Frontal cortex (tissue), 3 donors: ENCODE measurements at regions not wholly inside any gene's neighbourhood (a gene's known extent, or its start where the extent isn't known, plus 50 kb on each side); places are given as distances from the start of the nearest gene placed in this dataset.
"Not testable (repeated sequence)": the region's sequence is repeated elsewhere in the genome, so short reads cannot be mapped to it uniquely, and the experiment has no call there.

ENCODE experiments used
- DNase-seq, 2 donors: peaks; one replicate each; pipeline ENCODE4 v3.0.0; 2012; ENCODE audit warnings: low spot score in 2 of 2
- FAIRE-seq: peaks from 2 replicates; lab custom pipeline; 2012; peaks lifted over from hg19 to GRCh38; lab: Jason Lieb, UNC
- donor health status: control.
- donor health status: control.
- donor health status: control.

- DNase-seq (no peak), FAIRE-seq (no peak)
Observed at GRCh38 chr21:28727809-28728208, 264.9 kb downstream of the LTN1 start.

- DNase-seq (no peak), FAIRE-seq (no peak)
Observed at GRCh38 chr21:28725396-28725795, 267.3 kb downstream of the LTN1 start.

GRCh38 chr21:28723646-28724045, 269.0 kb downstream of the LTN1 start:
- DNase-seq (no peak), FAIRE-seq (no peak)

GRCh38 chr21:28719723-28720122, 273.0 kb downstream of the LTN1 start:
- DNase-seq (no peak), FAIRE-seq (no peak)

- FAIRE-seq (no peak), DNase-seq (no peak)
Observed at GRCh38 chr21:28714777-28715464, 277.8 kb downstream of the LTN1 start.

GRCh38 chr21:28712411-28712810, 280.3 kb downstream of the LTN1 start:
- FAIRE-seq (no peak), DNase-seq (no peak)

GRCh38 chr21:28705616-28706015, 287.1 kb downstream of the LTN1 start:
- DNase-seq: no peak
- FAIRE-seq: no peak

GRCh38 chr21:28704746-28705145, 287.9 kb downstream of the LTN1 start:
- DNase-seq (no peak), FAIRE-seq (no peak)

GRCh38 chr21:28703861-28704260, 288.8 kb downstream of the LTN1 start:
- FAIRE-seq: no peak
- no peak for DNase-seq

- FAIRE-seq: no peak
- no peak for DNase-seq
Observed at GRCh38 chr21:28699596-28700259, 292.9 kb downstream of the LTN1 start.

GRCh38 chr21:28699186-28699585, 293.5 kb downstream of the LTN1 start:
- FAIRE-seq (no peak), DNase-seq (no peak)

GRCh38 chr21:28696844-28697410, 295.8 kb downstream of the LTN1 start:
- DNase-seq (no peak), FAIRE-seq (no peak)

- no peak for DNase-seq
Observed at GRCh38 chr21:28693476-28693875, 299.2 kb downstream of the LTN1 start.

GRCh38 chr21:28690196-28690595, 302.5 kb downstream of the LTN1 start:
- no peak for FAIRE-seq
- no peak for DNase-seq

More at GRCh38 chr21:28693476-28693875, 299.2 kb downstream of the LTN1 start:
- FAIRE-seq: no peak

GRCh38 chr21:28688381-28688780, 304.3 kb downstream of the LTN1 start:
- no peak for DNase-seq
- no peak for FAIRE-seq

- FAIRE-seq: no peak
Observed at GRCh38 chr21:28687586-28687985, 305.1 kb downstream of the LTN1 start.

GRCh38 chr21:28683982-28684752, 308.5 kb downstream of the LTN1 start:
- DNase-seq (no peak), FAIRE-seq (no peak)

More at GRCh38 chr21:28687586-28687985, 305.1 kb downstream of the LTN1 start:
- DNase-seq: no peak

GRCh38 chr21:28682884-28683283, 309.8 kb downstream of the LTN1 start:
- FAIRE-seq: peak; percentile 10
- DNase-seq: not testable (repeated sequence)

GRCh38 chr21:28677096-28677495, 315.6 kb downstream of the LTN1 start:
- not testable (repeated sequence) for DNase-seq, FAIRE-seq

- no peak for FAIRE-seq
Observed at GRCh38 chr21:28675331-28676041, 317.2 kb downstream of the LTN1 start.

More at GRCh38 chr21:28675331-28676041, 317.2 kb downstream of the LTN1 start:
- no peak for DNase-seq
